GM19239 (cell line): ENCODE measurements at regions not wholly inside any gene's neighbourhood (a gene's known extent, or its start where the extent isn't known, plus 50 kb on each side); places are given as distances from the start of the nearest gene placed in this dataset.
"Not testable (repeated sequence)": the region's sequence is repeated elsewhere in the genome, so short reads cannot be mapped to it uniquely, and the experiment has no call there.

Source experiments
- DNase-seq: peaks from one replicate; pipeline ENCODE4 v3.0.0; 2011; ENCODE audit warnings: low spot score; ENCODE audit not compliant: insufficient read length
- FAIRE-seq: peaks from 2 replicates; lab custom pipeline; 2011; peaks lifted over from hg19 to GRCh38; lab: Jason Lieb, UNC

GRCh38 chr5:82728926-82729702 lies 348.1 kb downstream of the TMEM167A start:
- DNase-seq: no peak
- FAIRE-seq: no peak

DNA sequence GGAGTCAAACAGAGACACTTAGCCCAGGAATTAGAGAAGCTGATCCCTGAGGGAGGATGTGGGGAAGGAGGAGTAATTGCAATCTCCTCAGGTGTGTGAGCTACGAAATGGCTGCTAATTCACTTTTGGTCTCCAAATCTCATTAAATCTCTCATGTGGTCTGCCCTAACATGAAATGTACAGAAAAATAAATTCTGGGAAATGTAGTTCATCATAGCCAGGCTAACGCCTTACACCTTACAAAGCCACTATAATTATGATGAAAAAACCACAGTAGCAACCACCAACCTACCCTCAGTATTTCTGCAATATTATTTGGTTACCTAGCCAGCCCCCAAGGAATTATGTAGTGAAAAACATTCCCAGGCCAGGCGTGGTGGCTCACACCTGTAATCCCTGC lies 354.0 kb downstream of the TMEM167A start:
- DNase-seq (no peak), FAIRE-seq (no peak)

- FAIRE-seq (no peak), DNase-seq (no peak)
These were observed 356.1 kb downstream of the TMEM167A start for GRCh38 chr5:82721087-82721410.

DNA sequence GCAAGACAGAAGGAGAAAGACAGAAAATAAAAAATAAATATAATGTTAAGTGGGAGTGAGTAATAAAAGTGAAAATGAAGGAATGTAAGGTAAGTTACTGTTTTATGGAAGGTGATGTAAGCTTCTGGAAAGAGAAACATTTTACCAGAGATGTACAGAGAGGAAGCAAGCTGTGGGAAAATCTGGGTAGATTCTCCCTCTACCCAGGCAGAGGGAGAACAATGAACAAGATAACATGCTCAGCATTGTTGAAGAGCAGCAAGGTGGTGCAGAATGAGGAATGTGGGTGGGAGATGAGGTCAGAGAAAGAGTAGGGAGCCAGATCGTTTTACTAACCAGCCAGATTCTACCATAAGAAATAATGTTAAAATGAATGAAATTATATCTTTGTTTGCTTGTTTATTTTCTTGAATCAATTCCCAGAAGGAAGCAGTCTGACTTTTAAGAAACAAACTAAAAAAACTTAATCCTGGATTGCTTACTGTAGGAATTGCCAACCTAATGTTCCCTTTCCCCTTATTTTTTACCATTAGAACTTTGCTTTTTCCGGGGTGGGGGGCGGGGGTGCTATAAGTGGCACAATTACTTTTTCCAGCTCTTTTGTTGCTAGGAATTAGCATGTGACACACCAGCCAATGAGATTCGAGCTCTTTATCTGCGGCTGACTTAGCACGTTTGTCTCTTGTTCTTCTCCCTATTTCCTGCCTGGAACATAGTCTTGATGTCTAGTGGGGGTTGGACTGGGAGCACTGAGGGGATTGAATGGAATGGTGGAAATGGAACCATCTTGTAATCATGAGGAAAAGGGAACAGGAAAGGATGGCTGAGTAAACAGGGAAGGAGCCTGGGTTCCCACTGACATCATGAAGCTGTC lies 356.7 kb downstream of the TMEM167A start:
- DNase-seq (no peak), FAIRE-seq (no peak)

- FAIRE-seq (no peak), DNase-seq (no peak)
These were observed 357.8 kb downstream of the TMEM167A start for GRCh38 chr5:82719368-82719767.

DNA sequence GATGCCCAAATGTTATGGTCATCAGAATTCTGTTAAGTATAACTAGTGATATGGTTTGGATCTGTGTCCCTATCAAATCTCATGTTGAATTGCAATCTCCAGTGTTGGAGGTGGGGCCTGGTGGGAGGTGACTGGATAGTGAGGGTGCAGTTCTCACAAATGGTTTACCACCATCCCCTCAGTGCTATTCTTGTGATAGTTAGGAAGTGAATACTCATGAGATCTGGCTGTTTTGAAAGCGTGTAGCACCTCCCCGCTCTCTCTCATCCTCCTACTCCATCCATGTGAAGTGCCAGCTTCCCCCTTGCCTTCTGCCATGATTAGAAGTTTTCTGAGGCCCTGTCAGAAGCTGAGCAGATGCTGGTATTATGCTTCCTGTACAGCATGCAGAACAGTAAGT lies 359.5 kb downstream of the TMEM167A start:
- no peak for DNase-seq

GRCh38 chr5:82714732-82715131 lies 362.5 kb downstream of the TMEM167A start:
- DNase-seq, FAIRE-seq: not testable (repeated sequence)

More for the DNA sequence above, 359.5 kb downstream of the TMEM167A start:
- FAIRE-seq: no peak

GRCh38 chr5:82713811-82714210 lies 363.4 kb downstream of the TMEM167A start:
- FAIRE-seq (no peak), DNase-seq (no peak)

DNA sequence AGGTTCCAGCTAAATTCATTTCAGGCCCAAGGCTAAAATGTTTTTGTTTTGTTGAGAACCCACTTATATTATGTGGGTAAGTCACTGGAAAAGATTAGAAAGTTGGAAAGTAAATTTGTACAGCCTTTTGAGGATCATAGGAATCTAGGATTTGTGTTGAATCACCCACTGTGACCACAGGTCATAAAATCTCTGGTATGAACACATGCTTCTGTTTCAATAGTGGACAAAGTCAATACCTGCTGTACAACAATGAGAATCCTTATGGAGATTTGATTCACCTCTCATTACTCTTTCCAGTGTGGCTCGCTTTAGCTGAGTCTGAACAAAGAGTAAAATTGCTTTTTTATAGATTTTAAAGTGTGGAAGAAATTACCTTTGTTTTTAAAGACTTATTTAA lies 369.5 kb downstream of the TMEM167A start:
- no peak for DNase-seq
- FAIRE-seq: no peak

DNA sequence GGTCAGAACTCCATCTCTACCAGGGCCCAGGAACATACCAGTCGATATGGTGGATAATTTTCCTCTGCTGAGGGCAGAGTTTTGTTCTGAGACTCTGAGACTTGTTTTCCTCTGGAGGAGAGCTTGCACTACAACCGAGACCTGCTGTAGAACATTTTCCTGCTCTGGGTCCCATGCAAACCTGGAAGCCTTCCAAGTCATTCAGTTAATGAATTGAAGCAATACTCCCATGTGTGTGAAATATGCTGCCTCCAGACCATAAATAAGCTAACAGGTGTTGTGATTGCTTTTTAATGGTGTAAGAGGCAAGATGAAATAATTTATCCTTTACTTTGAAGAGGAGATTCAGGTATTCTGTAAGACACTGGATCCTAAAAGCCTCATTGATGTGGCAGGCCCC lies 372.8 kb downstream of the TMEM167A start:
- DNase-seq: no peak
- FAIRE-seq: no peak

GRCh38 chr5:82702046-82702445 lies 375.1 kb downstream of the TMEM167A start:
- FAIRE-seq (no peak), DNase-seq (no peak)

GRCh38 chr5:82699737-82700136 lies 377.5 kb downstream of the TMEM167A start:
- DNase-seq (no peak), FAIRE-seq (no peak)

DNA sequence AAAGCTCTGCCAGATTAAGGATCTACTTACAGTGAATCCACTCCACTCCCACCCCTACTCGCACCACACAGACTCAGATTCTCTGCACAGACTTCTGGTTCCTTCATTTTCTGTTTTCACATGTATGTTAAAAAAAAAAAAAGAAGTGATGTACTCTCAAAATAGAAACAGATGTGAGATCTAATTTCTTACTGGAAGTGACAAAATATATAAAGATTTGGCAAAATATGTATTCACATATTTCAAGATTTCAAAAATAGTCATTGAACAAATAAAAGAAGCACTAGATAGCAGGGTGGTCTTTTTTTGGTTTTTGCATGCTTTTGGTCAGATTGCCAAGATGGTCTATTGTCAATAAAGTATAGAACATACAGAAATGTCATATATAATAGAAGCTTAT lies 379.2 kb downstream of the TMEM167A start:
- FAIRE-seq: no peak
- no peak for DNase-seq

GRCh38 chr5:82694711-82695285 lies 382.4 kb downstream of the TMEM167A start:
- no peak for FAIRE-seq

DNA sequence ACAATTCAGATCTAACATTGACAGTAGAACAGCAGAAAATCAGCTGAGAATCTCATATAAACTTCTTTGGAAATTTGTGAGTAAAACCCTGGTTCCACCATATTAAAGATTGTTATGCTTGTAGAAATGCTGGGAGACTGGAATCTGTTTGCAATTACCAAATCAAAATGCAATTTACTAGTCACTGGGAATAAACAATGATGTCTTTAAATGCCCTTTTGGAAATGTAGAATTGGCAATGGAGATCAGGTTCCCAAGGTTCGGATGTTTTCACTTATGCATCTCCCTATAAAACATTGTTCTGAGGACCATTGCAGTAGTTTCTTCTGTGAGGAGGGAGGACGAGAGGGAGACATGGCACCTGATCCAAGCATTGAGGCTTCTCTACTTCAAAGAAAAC lies 384.4 kb downstream of the TMEM167A start:
- DNase-seq: no peak
- no peak for FAIRE-seq

More at GRCh38 chr5:82694711-82695285, 382.4 kb downstream of the TMEM167A start:
- no peak for DNase-seq

DNA sequence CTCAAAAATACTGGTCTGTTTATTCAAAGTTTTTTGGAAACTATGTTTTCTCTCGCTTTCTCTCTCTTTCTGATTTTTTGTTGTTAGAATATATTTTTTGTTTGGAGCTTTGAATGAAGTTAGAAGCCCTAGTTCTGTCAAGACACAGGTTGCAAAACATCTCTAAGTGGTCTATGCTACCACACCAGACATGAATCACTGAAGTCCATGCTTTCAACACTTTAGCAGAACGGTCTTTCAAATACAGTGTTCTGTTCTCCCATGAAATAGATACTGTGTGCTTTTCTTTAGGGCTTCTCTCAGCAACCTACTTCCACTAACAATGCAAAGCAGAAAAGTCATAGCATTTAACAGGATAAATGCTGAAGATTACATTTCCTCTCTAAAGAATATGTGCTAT lies 392.5 kb downstream of the TMEM167A start:
- FAIRE-seq: no peak
- DNase-seq: no peak

DNA sequence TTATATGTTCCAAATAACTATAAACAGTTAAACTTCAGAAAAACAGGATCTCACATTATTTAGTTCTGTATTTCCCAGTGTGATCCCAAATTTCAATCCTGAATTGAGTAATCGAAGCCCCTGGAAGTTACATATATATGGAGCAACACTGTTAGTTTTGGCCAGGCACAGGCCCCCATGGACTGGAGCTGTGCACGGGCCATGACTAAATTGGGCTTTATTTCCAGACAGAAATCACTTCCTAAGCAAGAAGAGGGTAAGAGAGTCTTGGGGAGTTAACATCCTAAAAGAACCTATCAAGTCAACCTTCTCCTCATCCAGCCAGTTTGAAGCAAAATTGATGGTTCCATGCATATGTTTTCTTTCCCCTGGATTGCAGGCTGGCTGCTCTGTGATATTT lies 393.0 kb downstream of the TMEM167A start:
- no peak for DNase-seq
- no peak for FAIRE-seq

DNA sequence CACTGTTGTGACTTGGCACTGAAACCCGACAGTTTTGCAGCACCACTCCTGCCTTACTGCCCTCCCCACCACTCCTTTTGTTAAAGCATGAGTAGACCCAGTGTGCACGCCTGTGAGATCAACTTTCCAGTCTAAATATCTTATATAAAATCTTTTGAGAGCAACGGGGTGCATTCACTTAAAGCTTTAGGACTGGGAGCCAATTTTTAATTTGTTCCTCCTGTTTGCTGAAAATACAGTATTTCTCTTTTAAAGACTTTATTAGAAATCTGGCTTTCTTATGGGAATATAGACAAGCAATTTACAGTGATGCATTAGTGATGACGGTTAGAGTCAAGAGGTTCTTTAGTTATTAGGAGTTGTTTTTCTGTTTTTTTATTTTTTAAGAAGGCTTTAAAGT lies 397.5 kb downstream of the TMEM167A start:
- FAIRE-seq: no peak
- DNase-seq: no peak

GRCh38 chr5:82676661-82677060 lies 398.5 kb upstream of the RPS23 start:
- FAIRE-seq (no peak), DNase-seq (no peak)

DNA sequence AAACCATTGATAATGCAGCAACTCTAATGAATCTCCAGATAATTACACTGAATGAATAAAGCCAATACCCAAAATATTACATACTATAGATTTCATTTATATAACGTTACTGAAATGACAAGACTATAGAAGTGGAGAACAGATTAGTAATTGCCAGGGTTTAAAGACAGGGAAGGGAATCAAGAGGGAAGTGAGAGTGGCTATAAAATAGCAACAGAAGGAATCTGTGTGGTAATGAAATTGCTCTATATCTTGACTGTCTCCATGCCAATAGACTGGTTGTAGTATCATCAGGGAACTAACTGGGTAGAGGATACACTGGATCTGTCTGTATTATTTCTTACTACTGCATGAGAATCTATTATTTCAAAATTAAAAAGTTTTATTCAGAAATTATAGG lies 396.5 kb upstream of the RPS23 start:
- FAIRE-seq (no peak), DNase-seq (no peak)
